GM10266 (cell line): ENCODE measurements at regions not wholly inside any gene's neighbourhood (a gene's known extent, or its start where the extent isn't known, plus 50 kb on each side); places are given as distances from the start of the nearest gene placed in this dataset.

ENCODE experiments used
- DNase-seq: peaks from one replicate; pipeline ENCODE4 v3.0.0; 2012; ENCODE audit errors: extremely low spot score
- TF ChIP-seq, protein P1 (sequence below): IDR thresholded peaks from 2 replicates; pipeline ENCODE4 v1.5.1; 2012; ENCODE audit warnings: mild to moderate bottlenecking, low read depth; ENCODE audit not compliant: control insufficient read depth, insufficient read depth; ENCODE audit errors: missing control alignments

DNA sequence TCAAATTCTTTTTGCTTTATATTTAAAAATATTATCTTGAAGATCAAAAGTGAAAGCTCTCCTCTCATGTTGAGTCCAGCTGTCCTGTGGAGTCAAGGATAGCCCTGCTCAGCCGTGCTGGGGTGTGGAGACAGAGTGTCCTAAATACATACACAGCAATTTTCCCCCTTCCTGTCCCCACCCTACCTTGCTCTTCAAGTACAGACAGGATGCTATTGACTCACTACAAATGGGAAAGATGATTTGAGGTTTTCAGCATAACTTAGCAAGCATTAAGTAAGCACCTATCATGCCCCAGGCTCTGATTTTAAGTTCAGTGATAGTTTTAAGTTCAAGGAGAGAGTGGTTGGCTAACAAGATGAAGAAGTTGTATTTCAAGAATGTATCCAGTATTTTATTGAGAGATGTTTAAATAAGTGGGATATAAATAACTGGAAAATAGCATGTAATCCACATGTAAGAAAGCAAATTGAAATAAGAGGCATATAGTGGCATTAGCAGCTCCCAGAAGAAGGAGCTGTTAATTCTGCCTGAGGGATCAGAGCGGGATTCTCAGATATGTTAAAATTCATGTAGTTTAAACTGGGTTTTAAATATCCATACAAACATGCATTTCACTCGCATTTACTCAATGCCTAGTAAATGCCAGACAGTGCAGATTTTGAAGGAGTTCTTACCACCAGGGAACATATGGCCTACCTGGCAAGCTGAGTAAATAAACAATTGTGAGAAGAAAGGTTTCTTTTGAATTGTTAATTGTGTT lies 183.5 kb upstream of the ANKFN1 start:
- TF ChIP-seq, protein P1, sequence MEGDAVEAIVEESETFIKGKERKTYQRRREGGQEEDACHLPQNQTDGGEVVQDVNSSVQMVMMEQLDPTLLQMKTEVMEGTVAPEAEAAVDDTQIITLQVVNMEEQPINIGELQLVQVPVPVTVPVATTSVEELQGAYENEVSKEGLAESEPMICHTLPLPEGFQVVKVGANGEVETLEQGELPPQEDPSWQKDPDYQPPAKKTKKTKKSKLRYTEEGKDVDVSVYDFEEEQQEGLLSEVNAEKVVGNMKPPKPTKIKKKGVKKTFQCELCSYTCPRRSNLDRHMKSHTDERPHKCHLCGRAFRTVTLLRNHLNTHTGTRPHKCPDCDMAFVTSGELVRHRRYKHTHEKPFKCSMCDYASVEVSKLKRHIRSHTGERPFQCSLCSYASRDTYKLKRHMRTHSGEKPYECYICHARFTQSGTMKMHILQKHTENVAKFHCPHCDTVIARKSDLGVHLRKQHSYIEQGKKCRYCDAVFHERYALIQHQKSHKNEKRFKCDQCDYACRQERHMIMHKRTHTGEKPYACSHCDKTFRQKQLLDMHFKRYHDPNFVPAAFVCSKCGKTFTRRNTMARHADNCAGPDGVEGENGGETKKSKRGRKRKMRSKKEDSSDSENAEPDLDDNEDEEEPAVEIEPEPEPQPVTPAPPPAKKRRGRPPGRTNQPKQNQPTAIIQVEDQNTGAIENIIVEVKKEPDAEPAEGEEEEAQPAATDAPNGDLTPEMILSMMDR, result no peak
- no peak for DNase-seq

DNA sequence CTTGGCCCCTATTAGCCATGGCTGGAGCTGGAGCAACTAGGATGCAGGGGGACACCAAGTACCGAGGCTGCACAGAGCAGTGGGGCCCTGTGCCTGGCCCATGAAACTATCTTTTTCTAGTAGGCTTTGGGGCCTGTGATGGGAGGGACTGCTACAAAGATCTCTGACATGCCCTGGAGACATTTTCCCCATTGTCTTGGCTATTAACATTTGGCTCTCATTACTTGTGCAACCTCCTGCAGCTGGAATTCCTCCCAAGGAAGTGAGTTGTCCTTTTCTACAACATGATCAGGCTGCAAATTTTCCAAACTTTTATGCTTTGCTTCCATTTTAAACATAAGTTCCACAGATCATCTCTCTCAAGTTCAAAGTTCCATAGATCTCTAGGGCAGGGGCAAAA lies 174.7 kb upstream of the ANKFN1 start:
- TF ChIP-seq, protein P1, result no peak
- no peak for DNase-seq

- TF ChIP-seq, protein P1, result no peak
These were observed 170.2 kb upstream of the ANKFN1 start for GRCh38 chr17:55983096-55983495.

DNA sequence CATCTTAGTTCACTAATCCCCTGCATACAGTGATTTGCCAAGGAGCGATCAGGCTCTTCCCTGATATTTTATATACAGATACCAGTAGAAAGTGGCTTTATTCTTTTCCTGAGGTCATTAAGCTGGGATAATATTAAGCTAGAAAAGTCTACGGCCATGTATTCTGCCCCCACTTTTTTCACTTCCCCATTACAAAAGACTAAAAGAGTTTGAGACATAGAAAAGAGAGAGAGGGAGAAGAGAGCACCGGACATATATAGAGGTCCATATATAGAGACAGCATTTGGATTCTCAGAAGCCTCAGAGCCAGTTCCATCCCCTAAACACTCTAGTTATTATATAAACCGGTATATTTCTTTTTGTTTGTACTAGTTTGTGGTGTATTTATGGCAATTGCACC lies 166.5 kb upstream of the ANKFN1 start:
- DNase-seq, result no peak
- TF ChIP-seq, protein P1, result no peak

More at GRCh38 chr17:55983096-55983495, 170.2 kb upstream of the ANKFN1 start:
- no peak for DNase-seq

DNA sequence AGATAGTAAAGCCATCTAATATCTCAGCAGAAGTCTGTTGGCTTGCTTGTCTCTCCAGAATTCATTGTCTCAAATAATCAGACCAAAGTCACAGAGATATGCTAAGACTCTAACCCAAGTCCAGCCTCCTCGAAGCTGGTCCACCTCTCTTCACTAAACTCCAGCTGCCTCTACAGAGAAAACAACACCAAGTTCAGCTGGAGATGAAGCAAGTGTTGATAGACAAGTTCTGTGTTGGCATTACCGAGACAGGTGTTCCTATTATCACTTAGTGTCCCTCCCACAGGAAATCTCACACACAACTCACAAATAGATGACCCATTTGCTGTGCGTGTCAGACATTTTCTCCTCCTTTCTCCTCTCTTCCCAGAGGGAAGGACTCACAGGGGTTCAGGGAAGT lies 164.4 kb upstream of the ANKFN1 start:
- DNase-seq, result no peak
- TF ChIP-seq, protein P1, result no peak

DNA sequence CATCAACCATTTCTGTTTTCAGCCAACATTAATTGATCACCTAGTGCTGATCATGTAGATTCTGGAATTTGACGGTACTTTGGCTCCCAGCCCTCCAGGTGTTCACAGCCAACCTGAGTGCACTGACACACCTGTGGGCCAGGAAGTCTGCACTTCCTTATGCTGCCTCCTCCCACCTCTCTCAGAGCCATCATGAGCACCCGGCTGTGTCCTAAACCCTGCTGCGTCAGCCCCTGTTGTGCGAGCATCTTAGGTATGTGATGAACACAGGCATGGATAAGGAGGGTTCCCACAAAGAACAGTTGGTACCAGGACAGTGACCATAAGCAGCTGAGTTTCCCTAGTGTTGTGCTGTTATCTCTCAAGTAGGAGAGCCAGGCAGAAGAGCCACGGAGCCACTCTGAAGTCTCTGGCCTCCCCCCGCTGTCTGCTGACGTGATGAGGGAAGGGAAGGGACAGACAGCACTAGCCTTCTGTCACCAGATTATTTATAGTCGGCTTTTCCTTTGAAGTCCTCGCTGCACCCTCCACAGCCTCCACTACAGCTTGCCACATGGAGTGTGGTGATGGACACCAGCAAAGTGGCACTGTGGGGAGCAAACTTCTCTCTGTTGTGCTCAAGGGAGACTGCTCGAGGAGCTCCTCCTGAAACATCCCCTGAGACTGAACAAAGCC lies 162.8 kb upstream of the ANKFN1 start:
- TF ChIP-seq, protein P1, result no peak

DNA sequence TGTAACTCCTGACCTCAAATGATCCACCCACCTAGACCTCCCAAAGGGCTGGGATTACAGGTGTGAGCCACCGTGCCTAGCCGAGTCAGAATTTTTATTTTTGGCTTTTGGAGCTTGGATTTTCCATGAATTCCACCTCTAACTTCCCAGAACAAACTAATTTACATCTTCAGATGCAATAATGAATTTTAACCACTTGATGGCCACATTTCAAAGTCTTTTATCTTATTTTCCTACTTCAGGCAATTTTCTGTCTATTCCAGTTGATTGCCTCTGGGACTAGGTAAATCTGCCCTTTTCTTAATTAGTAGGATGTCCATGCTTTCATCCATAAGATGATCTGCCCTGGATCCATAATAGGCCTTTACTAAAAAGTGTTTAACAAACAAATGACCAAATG lies 156.4 kb upstream of the ANKFN1 start:
- TF ChIP-seq, protein P1, result no peak
- no peak for DNase-seq

More for the DNA sequence above, 162.8 kb upstream of the ANKFN1 start:
- DNase-seq, result no peak
